Activated B cell treated with CpG ODN at 0.5 μM for 24 hours (primary cell): ENCODE measurements at regions not wholly inside any gene's neighbourhood (a gene's known extent, or its start where the extent isn't known, plus 50 kb on each side); places are given as distances from the start of the nearest gene placed in this dataset.

Experiments
- ATAC-seq: fragments of 200-7000 bp; cut with Tn5 transposase; one replicate; pipeline ENCODE4 v1.10.0; 2021; ENCODE audit warnings: low read depth, mild to moderate bottlenecking, moderate library complexity
- CTCF ChIA-PET: fragments of 350-600 bp; sonication (Branson Sonifier 250); formaldehyde crosslinking; loops from one replicate; lab custom pipeline; 2021; ENCODE audit warnings: antibody characterized with exemption; lab: Charles Lee
- POLR2A ChIA-PET: fragments of 350-600 bp; sonication (Branson Sonifier 250); formaldehyde crosslinking; loops from one replicate; lab custom pipeline; 2021; ENCODE audit warnings: antibody characterized with exemption; lab: Charles Lee
- DNase-seq: peaks from one replicate; pipeline ENCODE4 v3.0.0; 2022
- H3K27ac Mint-ChIP-seq: one replicate; pipeline ENCODE4 v1.8.0; 2020; ENCODE audit warnings: mixed read lengths
- H3K27me3 Mint-ChIP-seq: one replicate; pipeline ENCODE4 v1.8.0; 2021; ENCODE audit warnings: mixed read lengths
- H3K36me3 Mint-ChIP-seq: one replicate; pipeline ENCODE4 v1.8.0; 2021; ENCODE audit warnings: low read depth, mixed read lengths
- H3K4me1 Mint-ChIP-seq: one replicate; pipeline ENCODE4 v1.8.0; 2021; ENCODE audit warnings: mixed read lengths
- H3K4me3 Mint-ChIP-seq: one replicate; pipeline ENCODE4 v1.8.0; 2020; ENCODE audit warnings: mild to moderate bottlenecking, mixed read lengths
- H3K9me3 Mint-ChIP-seq: one replicate; pipeline ENCODE4 v1.8.0; 2020; ENCODE audit warnings: mixed read lengths
- intact Hi-C: fragments of 100-400 bp; cut with micrococcal nuclease; formaldehyde crosslinking; loops from one replicate; pipeline ENCODE4 v1.15.1; 2024
- TF ChIP-seq, protein P1 (sequence below): fragments of 200-600 bp; IDR thresholded peaks from one replicate; pipeline ENCODE4 v1.8.0; 2022; ENCODE audit warnings: antibody characterized with exemption, mild to moderate bottlenecking

DNA sequence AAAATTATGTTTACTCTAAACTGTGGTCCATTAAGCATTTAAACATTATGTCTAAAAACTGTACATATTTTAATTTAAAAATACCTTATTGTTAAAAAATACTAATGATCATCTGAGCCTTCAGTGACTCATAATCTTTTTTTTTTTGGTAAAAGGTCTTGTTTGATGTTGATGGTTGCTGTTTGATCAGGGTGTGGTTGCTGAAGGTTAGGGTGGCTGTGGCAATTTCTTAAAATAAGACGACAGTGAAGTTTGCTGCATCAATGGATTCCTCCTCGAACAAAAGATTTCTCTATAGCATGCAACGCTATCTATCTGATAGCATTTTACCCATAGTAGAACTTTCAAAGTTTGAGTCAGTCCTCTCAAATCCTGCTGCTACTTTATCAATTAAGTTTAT, 180.0 kb upstream of the AHR start:
- Mint-ChIP-seq H3K27ac (no peak overlapping the region), H3K4me3 (no peak overlapping the region), H3K36me3 (no peaks in the 10 kb centered on the region), H3K4me1 (peaks cover 7% of the 10 kb centered on the region), H3K9me3 (no peaks in the 10 kb centered on the region), H3K27me3 (no peaks in the 10 kb centered on the region)
- POLR2A ChIA-PET = no interaction called here
- ATAC-seq (no peak), DNase-seq (no peak)
- intact Hi-C loops = no loop called here
- TF ChIP-seq, protein P1, sequence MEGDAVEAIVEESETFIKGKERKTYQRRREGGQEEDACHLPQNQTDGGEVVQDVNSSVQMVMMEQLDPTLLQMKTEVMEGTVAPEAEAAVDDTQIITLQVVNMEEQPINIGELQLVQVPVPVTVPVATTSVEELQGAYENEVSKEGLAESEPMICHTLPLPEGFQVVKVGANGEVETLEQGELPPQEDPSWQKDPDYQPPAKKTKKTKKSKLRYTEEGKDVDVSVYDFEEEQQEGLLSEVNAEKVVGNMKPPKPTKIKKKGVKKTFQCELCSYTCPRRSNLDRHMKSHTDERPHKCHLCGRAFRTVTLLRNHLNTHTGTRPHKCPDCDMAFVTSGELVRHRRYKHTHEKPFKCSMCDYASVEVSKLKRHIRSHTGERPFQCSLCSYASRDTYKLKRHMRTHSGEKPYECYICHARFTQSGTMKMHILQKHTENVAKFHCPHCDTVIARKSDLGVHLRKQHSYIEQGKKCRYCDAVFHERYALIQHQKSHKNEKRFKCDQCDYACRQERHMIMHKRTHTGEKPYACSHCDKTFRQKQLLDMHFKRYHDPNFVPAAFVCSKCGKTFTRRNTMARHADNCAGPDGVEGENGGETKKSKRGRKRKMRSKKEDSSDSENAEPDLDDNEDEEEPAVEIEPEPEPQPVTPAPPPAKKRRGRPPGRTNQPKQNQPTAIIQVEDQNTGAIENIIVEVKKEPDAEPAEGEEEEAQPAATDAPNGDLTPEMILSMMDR = no peak
- CTCF ChIA-PET = no interaction called here

DNA sequence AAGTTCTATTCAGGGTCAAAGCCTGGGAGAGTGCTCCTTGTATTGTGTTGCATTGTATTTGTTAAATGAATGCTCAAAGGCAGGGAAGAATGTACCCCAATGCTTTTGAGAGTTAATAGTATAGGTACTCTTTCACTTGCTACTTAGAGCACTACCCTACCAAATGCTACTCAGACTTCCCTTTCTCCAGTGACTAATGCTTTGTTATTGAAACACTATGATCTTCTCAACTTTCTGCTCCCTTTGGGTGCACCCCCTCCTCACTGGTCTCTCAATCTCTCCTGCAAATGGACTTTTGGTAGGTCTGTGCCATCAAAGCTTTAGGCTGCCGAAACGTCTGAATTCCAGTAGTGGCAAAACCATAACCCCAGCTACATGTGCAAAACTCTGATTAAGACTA, 177.7 kb upstream of the AHR start:
- POLR2A ChIA-PET = no interaction called here
- intact Hi-C loops = loop anchor here (5.0 kb wide), 1 partner anchor 43 kb away; no protein-coding TSS in a partner anchor
- Mint-ChIP-seq H3K4me3 (no peak overlapping the region), H3K9me3 (no peaks in the 10 kb centered on the region), H3K27me3 (no peaks in the 10 kb centered on the region), H3K4me1 (peaks cover 7% of the 10 kb centered on the region), H3K36me3 (no peaks in the 10 kb centered on the region), H3K27ac (no peak overlapping the region)
- CTCF ChIA-PET = no interaction called here
- DNase-seq (no peak), ATAC-seq (no peak)
- TF ChIP-seq, protein P1 = no peak

DNA sequence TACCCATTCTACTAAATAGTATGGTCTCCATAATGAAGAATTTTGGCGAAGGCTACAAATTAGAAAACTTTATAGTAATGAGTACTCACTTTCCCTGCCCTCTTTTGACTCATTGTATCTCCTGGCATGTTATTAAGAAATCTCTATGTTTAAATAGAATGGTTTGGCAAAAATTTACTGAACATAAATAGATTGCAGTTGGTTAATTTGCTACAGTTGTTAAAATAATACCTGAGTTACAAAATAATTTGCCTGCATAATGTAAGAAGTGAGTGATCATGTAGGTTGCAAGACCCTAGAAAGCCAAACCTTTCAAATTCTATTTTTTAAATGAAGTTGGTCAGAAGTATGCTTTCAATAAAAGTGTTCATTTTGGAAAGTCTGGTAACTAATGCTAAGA, 176.8 kb upstream of the AHR start:
- POLR2A ChIA-PET = no interaction called here
- Mint-ChIP-seq H3K9me3 (no peaks in the 10 kb centered on the region), H3K36me3 (no peaks in the 10 kb centered on the region), H3K4me1 (peaks cover 12% of the 10 kb centered on the region), H3K4me3 (no peak overlapping the region), H3K27me3 (no peaks in the 10 kb centered on the region), H3K27ac (no peak overlapping the region)
- CTCF ChIA-PET = no interaction called here
- intact Hi-C loops = loop anchor here (2.0 to 5.0 kb wide), 2 partner anchors 17 to 44 kb away; no protein-coding TSS in a partner anchor
- no peak for ATAC-seq
- TF ChIP-seq, protein P1 = no peak
- DNase-seq = no peak

DNA sequence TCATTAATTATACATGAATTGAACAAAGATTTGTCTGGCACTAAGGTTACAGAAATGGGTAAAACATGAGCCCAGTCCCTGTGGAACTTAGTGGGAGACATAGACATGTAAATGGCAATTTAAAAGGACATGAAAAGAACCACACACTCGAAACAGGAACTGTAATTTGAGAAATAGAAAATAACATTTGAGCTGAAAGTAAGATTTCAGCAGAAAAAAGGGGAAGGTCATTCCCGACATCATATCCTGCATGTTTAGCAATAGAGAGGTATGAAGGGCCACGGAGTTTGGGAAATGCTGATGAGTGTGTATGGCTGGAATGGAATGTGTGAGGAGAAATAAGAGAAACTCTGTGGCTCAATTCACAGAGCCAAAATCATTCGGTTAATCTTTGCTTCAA, 175.4 kb upstream of the AHR start:
- no peaks in the 10 kb centered on the region for H3K36me3 Mint-ChIP-seq
- no peak for ATAC-seq
- POLR2A ChIA-PET = no interaction called here
- TF ChIP-seq, protein P1 = no peak
- CTCF ChIA-PET = no interaction called here
- H3K9me3 Mint-ChIP-seq = no peaks in the 10 kb centered on the region
- H3K4me1 Mint-ChIP-seq = peaks cover 17% of the 10 kb centered on the region
- DNase-seq = no peak
- peak overlapping the region; percentile 50 for H3K4me3 Mint-ChIP-seq
- H3K27me3 Mint-ChIP-seq = no peaks in the 10 kb centered on the region
- intact Hi-C loops = loop anchor here (2.0 to 5.0 kb wide), 2 partner anchors 16 to 46 kb away; no protein-coding TSS in a partner anchor
- no peak overlapping the region for H3K27ac Mint-ChIP-seq

GRCh38 chr7:17126413-17127268, 171.8 kb upstream of the AHR start:
- intact Hi-C loops = no loop called here
- DNase-seq (no peak), ATAC-seq (no peak)
- no peaks in the 10 kb centered on the region for H3K27me3 Mint-ChIP-seq
- POLR2A ChIA-PET = no interaction called here
- H3K9me3 Mint-ChIP-seq = no peaks in the 10 kb centered on the region
- H3K36me3 Mint-ChIP-seq = no peaks in the 10 kb centered on the region
- CTCF ChIA-PET = no interaction called here
- peaks cover 23% of the 10 kb centered on the region for H3K4me1 Mint-ChIP-seq
- H3K4me3 Mint-ChIP-seq = no peak overlapping the region
- no peak overlapping the region for H3K27ac Mint-ChIP-seq
- TF ChIP-seq, protein P1 = no peak
